ENCODE measurements at regions not wholly inside any gene's neighbourhood (a gene's known extent, or its start where the extent isn't known, plus 50 kb on each side); places are given as distances from the start of the nearest gene placed in this dataset.

- no peak for TF ChIP-seq POLR2A (IDR thresholded peaks at IDR 0.05)
- TF ChIP-seq CTCF (IDR thresholded peaks at IDR 0.05), result no peak
- Histone ChIP-seq H3K4me3 (no peak overlapping the region), H3K27ac (no peak overlapping the region), H3K27me3 (peaks cover 0 to 26% (median 0%) of the 10 kb centered on the region in 4 donors), H3K4me1 (peaks cover 0 to 3% (median 0%) of the 10 kb centered on the region in 3 donors), H3K9me3 (no peaks in the 10 kb centered on the region), H3K36me3 (no peaks in the 10 kb centered on the region)
- WGBS, 2 donors, result 71 to 76% methylated on average over 4 to 6 of the region's 10 CpGs
- intact Hi-C loops (cut with DNase I), result no loop called here
- DNase-seq, result no peak
These were observed 162.0 kb downstream of the SH3BP4 start for GRCh38 chr2:235113854-235114253.

- Histone ChIP-seq H3K4me3 (no peak overlapping the region), H3K4me1 (peaks cover 0 to 3% (median 0%) of the 10 kb centered on the region in 3 donors), H3K27me3 (peaks cover 0 to 21% (median 0%) of the 10 kb centered on the region in 4 donors), H3K27ac (no peak overlapping the region), H3K36me3 (no peaks in the 10 kb centered on the region), H3K9me3 (no peaks in the 10 kb centered on the region)
- TF ChIP-seq CTCF (IDR thresholded peaks at IDR 0.05), result no peak
- TF ChIP-seq POLR2A (IDR thresholded peaks at IDR 0.05), result no peak
- DNase-seq, result no peak
- intact Hi-C loops (cut with DNase I), result no loop called here
- 86 to 92% methylated on average over 10 of the region's 10 CpGs for WGBS, 2 donors
These were observed 162.5 kb downstream of the SH3BP4 start for GRCh38 chr2:235114286-235114685.

GRCh38 chr2:235115521-235115920 lies 163.7 kb downstream of the SH3BP4 start:
- 78 to 86% methylated on average over 4 of the region's 4 CpGs for WGBS, 2 donors
- H3K4me1 ChIP-seq, result peaks cover 0 to 3% (median 0%) of the 10 kb centered on the region in 3 donors
- no peak overlapping the region for H3K4me3 ChIP-seq
- intact Hi-C loops (cut with DNase I), result no loop called here
- TF ChIP-seq POLR2A (IDR thresholded peaks at IDR 0.05), result no peak
- no peak for TF ChIP-seq CTCF (IDR thresholded peaks at IDR 0.05)
- peaks cover 0 to 16% (median 0%) of the 10 kb centered on the region in 4 donors for H3K27me3 ChIP-seq
- H3K27ac ChIP-seq, result no peak overlapping the region
- H3K9me3 ChIP-seq, result no peaks in the 10 kb centered on the region
- DNase-seq, result no peak
- no peaks in the 10 kb centered on the region for H3K36me3 ChIP-seq

- Histone ChIP-seq H3K4me3 (no peak overlapping the region), H3K36me3 (no peaks in the 10 kb centered on the region), H3K4me1 (peaks cover 0 to 3% (median 0%) of the 10 kb centered on the region in 3 donors), H3K27ac (no peak overlapping the region), H3K9me3 (no peaks in the 10 kb centered on the region), H3K27me3 (peaks cover 0 to 16% (median 0%) of the 10 kb centered on the region in 4 donors)
- no peak for DNase-seq
- 3 to 4% methylated on average over 3 of the region's 3 CpGs for WGBS, 2 donors
- TF ChIP-seq CTCF (IDR thresholded peaks at IDR 0.05), result peak; percentile 54 to 84 (median 66)
- no peak for TF ChIP-seq POLR2A (IDR thresholded peaks at IDR 0.05)
- intact Hi-C loops (cut with DNase I), result no loop called here
These were observed 165.2 kb downstream of the SH3BP4 start for GRCh38 chr2:235116885-235117492.

GRCh38 chr2:235126768-235127167 lies 175.0 kb downstream of the SH3BP4 start:
- Histone ChIP-seq H3K27ac (no peak overlapping the region), H3K27me3 (peaks cover 0 to 11% (median 0%) of the 10 kb centered on the region in 4 donors), H3K36me3 (no peaks in the 10 kb centered on the region), H3K4me1 (no peaks in the 10 kb centered on the region), H3K4me3 (no peak overlapping the region), H3K9me3 (no peaks in the 10 kb centered on the region)
- TF ChIP-seq CTCF (IDR thresholded peaks at IDR 0.05), result no peak
- TF ChIP-seq POLR2A (IDR thresholded peaks at IDR 0.05), result no peak
- DNase-seq, result no peak
- 68 to 73% methylated on average over 3 of the region's 3 CpGs for WGBS, 2 donors
- intact Hi-C loops (cut with DNase I), result no loop called here
